MM.1S (cell line): ENCODE measurements at regions not wholly inside any gene's neighbourhood (a gene's known extent, or its start where the extent isn't known, plus 50 kb on each side); places are given as distances from the start of the nearest gene placed in this dataset.

ENCODE experiments used
- EZH2 ChIP-seq: fragments of 300-600 bp; sonication (generic); optimal IDR thresholded peaks from 2 replicates; pipeline ENCODE3; 2017; ENCODE audit warnings: low read depth, mild to moderate bottlenecking, antibody characterized with exemption, low read length, mixed read lengths
- EZH2phosphoT487 ChIP-seq: fragments of 300-600 bp; sonication (generic); IDR thresholded peaks from 2 replicates; pipeline ENCODE4 v1.6.1; 2018; ENCODE audit warnings: antibody characterized with exemption, low read length
- TF ChIP-seq, protein P1 (sequence below): fragments of 300-600 bp; sonication (generic); IDR thresholded peaks from 2 replicates; pipeline ENCODE4 v1.5.1; 2016; ENCODE audit warnings: antibody characterized with exemption, low read length, mixed read lengths

GRCh38 chr13:80857321-80857720 lies 516.4 kb upstream of the SPRY2 start:
- TF ChIP-seq, protein P1, sequence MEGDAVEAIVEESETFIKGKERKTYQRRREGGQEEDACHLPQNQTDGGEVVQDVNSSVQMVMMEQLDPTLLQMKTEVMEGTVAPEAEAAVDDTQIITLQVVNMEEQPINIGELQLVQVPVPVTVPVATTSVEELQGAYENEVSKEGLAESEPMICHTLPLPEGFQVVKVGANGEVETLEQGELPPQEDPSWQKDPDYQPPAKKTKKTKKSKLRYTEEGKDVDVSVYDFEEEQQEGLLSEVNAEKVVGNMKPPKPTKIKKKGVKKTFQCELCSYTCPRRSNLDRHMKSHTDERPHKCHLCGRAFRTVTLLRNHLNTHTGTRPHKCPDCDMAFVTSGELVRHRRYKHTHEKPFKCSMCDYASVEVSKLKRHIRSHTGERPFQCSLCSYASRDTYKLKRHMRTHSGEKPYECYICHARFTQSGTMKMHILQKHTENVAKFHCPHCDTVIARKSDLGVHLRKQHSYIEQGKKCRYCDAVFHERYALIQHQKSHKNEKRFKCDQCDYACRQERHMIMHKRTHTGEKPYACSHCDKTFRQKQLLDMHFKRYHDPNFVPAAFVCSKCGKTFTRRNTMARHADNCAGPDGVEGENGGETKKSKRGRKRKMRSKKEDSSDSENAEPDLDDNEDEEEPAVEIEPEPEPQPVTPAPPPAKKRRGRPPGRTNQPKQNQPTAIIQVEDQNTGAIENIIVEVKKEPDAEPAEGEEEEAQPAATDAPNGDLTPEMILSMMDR: no peak
- no peak for TF ChIP-seq EZH2
- TF ChIP-seq EZH2phosphoT487: no peak
